Activated naive CD8-positive, alpha-beta T cell treated with anti-CD3 and anti-CD28 coated beads, Interleukin-2, amount 50 U/mL, for 24 hours (primary cell): ENCODE measurements at regions not wholly inside any gene's neighbourhood (a gene's known extent, or its start where the extent isn't known, plus 50 kb on each side); places are given as distances from the start of the nearest gene placed in this dataset.
"Not testable (repeated sequence)": the region's sequence is repeated elsewhere in the genome, so short reads cannot be mapped to it uniquely, and the experiment has no call there.

Source experiments
- ATAC-seq: fragments of 150-1000 bp; cut with Tn5 transposase; one replicate; pipeline ENCODE4 v1.10.0; 2021
- DNase-seq: peaks from one replicate; pipeline ENCODE4 v3.0.0; 2021
- H3K27ac Mint-ChIP-seq: one replicate; pipeline ENCODE4 v1.8.0; 2021; ENCODE audit warnings: mild to moderate bottlenecking, mixed read lengths
- H3K27me3 Mint-ChIP-seq: one replicate; pipeline ENCODE4 v1.8.0; 2021; ENCODE audit warnings: mixed read lengths
- H3K36me3 Mint-ChIP-seq: one replicate; pipeline ENCODE4 v1.8.0; 2021; ENCODE audit warnings: low read depth, mixed read lengths
- H3K4me1 Mint-ChIP-seq: one replicate; pipeline ENCODE4 v1.8.0; 2021; ENCODE audit warnings: mixed read lengths
- H3K4me3 Mint-ChIP-seq: one replicate; pipeline ENCODE4 v1.8.0; 2021; ENCODE audit warnings: mild to moderate bottlenecking, moderate library complexity, mixed read lengths
- H3K9me3 Mint-ChIP-seq: one replicate; pipeline ENCODE4 v1.8.0; 2021; ENCODE audit warnings: mixed read lengths

DNA sequence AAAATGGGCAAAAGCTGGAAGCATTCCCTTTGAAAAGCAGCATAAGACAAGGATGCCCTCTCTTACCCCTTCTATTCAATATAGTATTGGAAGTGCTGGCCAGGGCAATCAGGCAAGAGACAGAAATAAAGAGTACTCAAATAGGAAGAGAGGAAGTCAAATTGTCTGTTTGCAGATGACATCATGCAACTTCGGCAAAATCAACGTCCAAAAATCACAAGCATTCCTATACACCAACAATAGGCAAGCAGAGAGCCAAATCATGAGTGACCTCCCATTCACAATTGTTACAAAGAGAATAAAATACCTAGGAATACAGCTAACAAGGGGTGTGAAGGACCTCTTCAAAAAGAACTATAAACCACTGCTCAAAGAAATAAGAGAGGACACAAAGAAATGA is 192.0 kb upstream of the FBN2 start:
- H3K36me3 Mint-ChIP-seq, H3K4me3 Mint-ChIP-seq, H3K4me1 Mint-ChIP-seq, DNase-seq, H3K27ac Mint-ChIP-seq, H3K9me3 Mint-ChIP-seq, H3K27me3 Mint-ChIP-seq, ATAC-seq: not testable (repeated sequence)

DNA sequence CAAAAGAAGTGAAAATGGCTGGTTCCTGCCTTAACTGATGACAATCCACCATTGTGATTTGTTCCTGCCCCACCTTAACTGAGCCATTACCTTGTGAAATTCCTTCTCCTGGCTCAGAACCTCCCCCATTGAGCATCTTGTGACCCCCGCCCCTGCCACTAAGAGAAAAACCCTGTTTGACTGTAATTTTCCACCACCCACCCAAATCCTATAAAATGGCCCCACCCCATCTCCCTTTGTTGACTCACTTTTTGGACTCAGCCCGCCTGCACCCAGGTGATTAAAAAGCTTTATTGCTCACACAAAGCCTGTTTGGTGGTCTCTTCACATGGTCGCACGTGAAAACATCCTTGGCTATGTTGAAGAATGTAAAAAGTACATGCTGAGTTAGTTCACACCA is 197.6 kb upstream of the FBN2 start:
- not testable (repeated sequence) for H3K36me3 Mint-ChIP-seq, ATAC-seq, H3K9me3 Mint-ChIP-seq, H3K27ac Mint-ChIP-seq, H3K27me3 Mint-ChIP-seq, H3K4me3 Mint-ChIP-seq, DNase-seq, H3K4me1 Mint-ChIP-seq

DNA sequence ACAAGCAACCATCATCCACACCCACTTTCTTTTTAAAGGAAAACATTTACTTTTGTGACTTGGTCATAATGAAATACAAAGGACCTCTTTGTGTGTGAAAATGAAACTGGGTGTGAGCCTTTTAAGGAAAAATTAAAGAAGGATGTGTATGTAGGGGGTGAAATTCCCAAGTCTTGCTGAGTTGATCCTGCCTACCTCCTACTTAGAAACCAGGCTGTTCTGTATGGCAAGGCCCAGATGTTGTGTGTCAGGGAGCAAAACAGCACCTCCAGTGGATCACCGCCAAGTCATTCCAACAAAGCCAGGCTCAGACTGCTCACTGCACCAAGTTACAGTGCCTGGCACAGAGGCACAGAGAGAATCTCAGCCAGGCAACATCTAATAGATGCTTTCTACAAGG is 198.5 kb upstream of the FBN2 start:
- ATAC-seq (no peak), DNase-seq (no peak)
- no peak overlapping the region for H3K4me3 Mint-ChIP-seq
- no peaks in the 10 kb centered on the region for H3K27me3 Mint-ChIP-seq
- H3K4me1 Mint-ChIP-seq = no peaks in the 10 kb centered on the region
- H3K9me3 Mint-ChIP-seq = no peaks in the 10 kb centered on the region
- no peaks in the 10 kb centered on the region for H3K36me3 Mint-ChIP-seq
- H3K27ac Mint-ChIP-seq = no peak overlapping the region

DNA sequence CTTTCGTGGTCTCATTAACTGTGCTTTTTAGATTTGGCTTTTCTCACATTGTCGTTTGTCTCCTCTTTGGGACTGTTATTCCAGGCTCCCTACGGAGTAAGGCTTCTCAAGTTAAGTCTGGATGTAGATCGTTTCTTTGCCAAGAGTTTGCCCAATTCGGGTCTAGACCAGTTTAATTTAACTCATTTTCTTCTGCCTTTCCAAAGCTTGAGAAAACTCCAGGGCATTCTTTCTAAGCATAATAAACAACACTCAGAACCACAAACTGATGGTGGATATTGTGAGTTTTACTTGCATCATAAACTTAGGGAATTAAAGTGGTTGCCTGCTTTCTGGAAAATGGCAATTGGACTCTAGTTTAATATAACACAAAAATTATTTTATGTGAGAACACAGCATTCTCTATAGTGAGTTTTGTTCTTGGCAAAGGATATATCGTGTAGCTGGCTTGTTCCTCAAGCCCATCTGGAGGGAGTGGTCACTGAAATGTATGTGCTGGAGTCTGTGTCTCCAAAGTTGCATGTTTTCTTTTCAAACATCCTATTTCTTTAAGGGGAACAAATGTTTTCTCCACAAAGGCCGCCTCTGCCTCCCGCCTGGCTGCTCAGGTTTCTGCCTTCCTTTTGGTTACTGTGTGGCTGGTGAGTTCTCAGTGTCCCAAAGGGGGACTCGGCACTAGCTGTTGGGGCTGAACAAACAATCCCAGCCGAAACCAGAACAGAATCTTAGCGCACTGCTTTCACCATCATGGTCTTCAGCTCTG is 211.3 kb upstream of the FBN2 start:
- ATAC-seq = no peak
- Mint-ChIP-seq H3K27ac (no peak overlapping the region), H3K27me3 (no peaks in the 10 kb centered on the region), H3K9me3 (no peaks in the 10 kb centered on the region), H3K36me3 (no peaks in the 10 kb centered on the region), H3K4me1 (no peaks in the 10 kb centered on the region), H3K4me3 (no peak overlapping the region)
- DNase-seq = no peak

DNA sequence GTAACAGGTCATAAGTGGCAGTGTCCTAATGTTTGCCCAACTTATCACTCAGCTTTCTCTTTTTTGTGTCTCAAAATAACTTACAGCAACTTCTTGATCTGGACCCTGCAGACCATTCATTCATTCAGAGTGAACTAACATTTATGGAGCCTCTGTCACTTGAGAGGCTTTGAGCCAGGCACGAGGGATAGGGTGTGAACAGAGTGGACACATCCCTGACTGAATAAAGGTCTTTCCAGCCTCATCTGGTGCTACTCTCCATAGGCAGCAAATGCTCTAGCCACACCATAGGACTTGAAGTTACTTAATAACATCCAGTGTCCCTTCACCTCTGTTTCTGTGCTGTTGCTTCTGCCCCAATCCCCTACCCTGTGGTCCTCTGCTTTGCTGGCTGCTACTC is 212.1 kb upstream of the FBN2 start:
- no peak for DNase-seq
- ATAC-seq = no peak
- no peaks in the 10 kb centered on the region for H3K36me3 Mint-ChIP-seq
- H3K4me1 Mint-ChIP-seq = no peaks in the 10 kb centered on the region
- H3K9me3 Mint-ChIP-seq = no peaks in the 10 kb centered on the region
- no peak overlapping the region for H3K27ac Mint-ChIP-seq
- H3K27me3 Mint-ChIP-seq = no peaks in the 10 kb centered on the region
- H3K4me3 Mint-ChIP-seq = no peak overlapping the region

DNA sequence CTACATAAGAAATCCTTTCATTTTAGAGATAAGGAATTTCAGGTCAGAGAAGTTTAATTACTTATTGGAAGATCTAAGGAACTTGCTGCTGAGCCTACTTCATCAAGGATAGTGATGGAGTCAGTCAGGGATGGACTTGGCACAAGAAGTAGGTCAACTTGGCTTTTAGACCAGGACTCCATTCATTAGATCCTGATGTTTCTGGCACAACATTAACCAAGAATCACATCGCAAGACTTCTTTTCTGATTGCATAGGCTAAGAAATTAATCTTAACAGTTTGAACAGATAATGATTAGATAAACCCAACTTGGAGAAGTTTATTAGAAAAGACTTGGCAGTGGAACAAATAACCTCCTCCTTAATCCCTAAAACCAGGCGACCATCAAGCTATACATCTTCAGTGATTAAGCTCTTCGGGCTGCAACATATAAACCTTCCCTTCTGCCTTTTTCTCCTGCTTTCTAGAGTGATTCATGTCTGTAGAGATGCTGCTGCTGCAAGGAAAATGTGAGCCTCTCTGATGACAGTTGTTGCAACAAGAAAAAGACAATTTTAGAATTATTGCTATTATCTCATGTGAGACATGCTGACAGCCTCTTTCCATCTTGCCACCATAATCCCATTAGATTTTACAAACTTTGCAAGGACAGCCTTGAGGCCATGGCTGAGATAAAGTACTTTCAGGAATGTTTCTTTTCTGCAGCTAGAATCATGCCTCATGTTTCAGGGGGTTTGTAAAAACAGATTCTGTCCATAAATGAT is 207.9 kb upstream of the SLC27A6 start:
- ATAC-seq = no peak
- H3K36me3 Mint-ChIP-seq = no peaks in the 10 kb centered on the region
- no peak for DNase-seq
- H3K27ac Mint-ChIP-seq = no peak overlapping the region
- no peak overlapping the region for H3K4me3 Mint-ChIP-seq
- H3K4me1 Mint-ChIP-seq = no peaks in the 10 kb centered on the region
- H3K9me3 Mint-ChIP-seq = peaks cover 4% of the 10 kb centered on the region
- H3K27me3 Mint-ChIP-seq = no peaks in the 10 kb centered on the region

DNA sequence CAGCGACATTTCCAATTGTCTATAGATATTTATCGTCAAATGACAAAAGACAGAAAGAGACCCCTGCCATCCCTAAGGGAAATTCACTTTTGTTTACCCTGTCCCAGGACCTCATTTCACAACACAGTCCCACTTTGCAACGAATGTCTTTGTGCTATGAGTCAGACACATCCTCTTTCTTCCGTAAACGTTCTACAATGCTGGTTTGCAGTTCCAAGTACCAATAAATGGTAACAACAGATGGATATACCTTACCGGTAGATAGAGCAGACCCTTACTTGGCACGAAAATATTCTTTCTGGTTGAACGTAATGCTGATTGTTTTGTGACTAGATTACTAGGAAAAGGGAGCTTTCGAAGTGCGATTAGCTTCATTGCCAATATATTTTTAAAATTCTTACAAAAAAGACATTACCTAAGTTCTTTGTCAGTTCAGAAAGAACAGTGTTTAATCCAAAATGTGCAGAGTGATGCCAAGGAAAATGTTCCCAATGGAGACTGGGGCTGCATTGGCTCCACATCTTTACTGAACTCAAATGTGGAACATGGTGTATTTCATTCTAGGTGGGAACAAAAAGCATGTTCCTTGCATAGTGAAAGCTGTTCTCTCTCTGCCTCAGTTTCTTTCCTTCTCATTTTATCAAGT is 202.5 kb upstream of the SLC27A6 start:
- H3K9me3 Mint-ChIP-seq = peaks cover 4% of the 10 kb centered on the region
- no peak for ATAC-seq
- no peak overlapping the region for H3K4me3 Mint-ChIP-seq
- no peaks in the 10 kb centered on the region for H3K4me1 Mint-ChIP-seq
- no peaks in the 10 kb centered on the region for H3K27me3 Mint-ChIP-seq
- no peak overlapping the region for H3K27ac Mint-ChIP-seq
- no peaks in the 10 kb centered on the region for H3K36me3 Mint-ChIP-seq
- no peak for DNase-seq

DNA sequence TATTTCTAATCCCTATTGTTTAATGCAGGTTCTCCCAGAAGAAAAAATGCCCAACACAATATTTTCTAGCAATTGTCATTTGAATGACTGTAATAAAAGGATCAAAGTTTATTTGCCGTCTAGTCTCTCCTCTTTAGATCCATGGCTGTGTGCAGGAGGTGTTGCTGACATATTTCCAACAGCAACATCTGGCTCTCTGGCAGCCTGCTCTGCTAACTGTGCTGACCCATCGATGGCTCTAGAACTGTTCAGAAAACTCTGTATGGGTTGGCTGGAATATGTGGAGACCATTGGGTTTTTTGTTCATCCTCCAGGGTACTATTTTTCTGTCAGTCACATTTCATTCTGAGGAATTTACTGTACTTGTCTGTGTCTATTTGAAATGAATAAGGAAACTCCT is 202.0 kb upstream of the SLC27A6 start:
- H3K27ac Mint-ChIP-seq = no peak overlapping the region
- H3K27me3 Mint-ChIP-seq = no peaks in the 10 kb centered on the region
- H3K36me3 Mint-ChIP-seq = no peaks in the 10 kb centered on the region
- peaks cover 4% of the 10 kb centered on the region for H3K9me3 Mint-ChIP-seq
- ATAC-seq (no peak), DNase-seq (no peak)
- H3K4me1 Mint-ChIP-seq = no peaks in the 10 kb centered on the region
- H3K4me3 Mint-ChIP-seq = no peak overlapping the region

DNA sequence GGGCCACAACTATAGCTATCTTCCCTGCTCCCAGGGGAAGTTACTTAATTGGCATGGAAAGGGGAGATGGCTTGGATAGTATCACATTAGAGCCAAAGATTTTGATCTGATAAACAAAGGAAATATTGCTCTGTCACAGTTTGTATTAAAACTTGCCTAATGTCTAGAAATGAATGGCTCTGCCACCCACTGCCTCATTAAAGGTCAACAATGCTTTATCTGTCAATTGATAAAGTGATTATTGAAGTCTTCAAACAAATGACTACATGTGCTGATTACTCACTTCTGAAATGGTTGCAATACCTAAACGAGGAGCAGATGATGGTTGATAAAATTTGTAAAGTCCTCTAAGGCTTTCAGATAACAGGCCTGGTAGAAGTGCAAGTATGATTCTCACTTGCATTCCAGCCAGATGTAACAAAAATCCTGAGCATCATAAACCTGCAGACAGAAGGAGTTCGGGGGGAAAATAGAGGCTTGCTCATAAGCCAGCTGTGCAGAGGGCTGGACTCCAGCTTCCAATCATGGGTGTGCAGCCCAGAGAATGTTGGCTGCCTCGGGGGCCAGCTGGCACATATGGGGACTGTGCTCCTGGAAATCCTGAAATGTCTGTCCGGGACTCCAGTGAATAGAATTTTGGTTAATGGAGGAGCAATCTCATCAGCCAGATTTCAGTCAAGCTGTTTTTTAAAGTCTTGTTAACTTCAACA is 200.5 kb upstream of the SLC27A6 start:
- no peak for ATAC-seq
- H3K4me1 Mint-ChIP-seq = no peaks in the 10 kb centered on the region

DNA sequence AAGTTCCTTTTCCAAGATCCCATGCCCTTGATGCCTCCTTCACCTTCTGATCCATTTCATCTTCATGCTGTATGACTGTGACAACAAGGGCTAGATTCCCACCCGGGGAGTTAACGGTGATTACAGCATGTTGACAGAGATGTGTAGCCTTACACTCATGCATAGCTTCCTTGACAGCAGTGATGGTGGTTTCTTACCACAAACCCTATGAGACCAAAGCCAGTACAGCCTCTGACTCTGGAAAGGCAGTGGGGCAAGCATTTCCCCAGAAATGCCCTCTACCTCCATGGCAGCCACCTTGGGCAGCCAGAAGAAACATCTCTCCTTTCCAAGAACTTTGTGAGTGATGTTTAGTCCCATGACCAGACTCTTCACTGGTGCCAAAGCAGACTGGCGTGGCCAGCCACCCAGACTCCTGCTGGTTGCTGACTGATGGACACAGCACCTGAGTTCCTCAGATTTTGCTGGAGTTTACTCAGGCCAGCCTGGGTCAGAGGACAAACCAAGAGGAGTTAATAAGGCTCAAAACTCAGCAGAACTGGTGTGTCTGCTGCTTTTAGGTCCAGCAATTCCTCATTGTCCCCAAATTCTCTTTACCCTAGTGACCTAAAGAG is 199.7 kb upstream of the SLC27A6 start:
- Mint-ChIP-seq H3K9me3 (no peaks in the 10 kb centered on the region), H3K4me3 (no peak overlapping the region), H3K27ac (no peak overlapping the region), H3K27me3 (no peaks in the 10 kb centered on the region), H3K4me1 (no peaks in the 10 kb centered on the region), H3K36me3 (no peaks in the 10 kb centered on the region)
- ATAC-seq = no peak
- no peak for DNase-seq

More for the DNA sequence above, 200.5 kb upstream of the SLC27A6 start:
- H3K27ac Mint-ChIP-seq = no peak overlapping the region
- H3K9me3 Mint-ChIP-seq = peaks cover 4% of the 10 kb centered on the region
- no peaks in the 10 kb centered on the region for H3K36me3 Mint-ChIP-seq
- H3K27me3 Mint-ChIP-seq = no peaks in the 10 kb centered on the region
- DNase-seq = no peak
- H3K4me3 Mint-ChIP-seq = no peak overlapping the region

DNA sequence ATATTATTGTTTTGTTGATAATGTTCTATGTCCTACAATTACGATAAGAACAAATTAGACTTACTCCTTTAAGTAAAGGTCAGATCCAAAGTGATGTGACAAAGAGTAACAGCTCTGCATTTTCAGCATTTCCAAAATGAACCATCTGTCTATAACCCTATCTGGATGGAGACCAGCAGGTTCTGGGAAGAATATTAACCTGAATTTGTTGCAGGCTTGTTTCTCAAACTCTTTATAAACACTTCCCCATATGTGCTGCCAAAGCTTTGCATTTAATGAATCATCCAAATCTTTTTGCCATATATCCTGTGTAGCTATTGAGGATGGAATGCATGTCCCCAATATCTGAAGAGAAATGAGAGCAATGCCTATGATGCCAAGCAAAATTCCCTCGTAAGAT is 198.9 kb upstream of the SLC27A6 start:
- H3K27ac Mint-ChIP-seq = no peak overlapping the region
- ATAC-seq = no peak

DNA sequence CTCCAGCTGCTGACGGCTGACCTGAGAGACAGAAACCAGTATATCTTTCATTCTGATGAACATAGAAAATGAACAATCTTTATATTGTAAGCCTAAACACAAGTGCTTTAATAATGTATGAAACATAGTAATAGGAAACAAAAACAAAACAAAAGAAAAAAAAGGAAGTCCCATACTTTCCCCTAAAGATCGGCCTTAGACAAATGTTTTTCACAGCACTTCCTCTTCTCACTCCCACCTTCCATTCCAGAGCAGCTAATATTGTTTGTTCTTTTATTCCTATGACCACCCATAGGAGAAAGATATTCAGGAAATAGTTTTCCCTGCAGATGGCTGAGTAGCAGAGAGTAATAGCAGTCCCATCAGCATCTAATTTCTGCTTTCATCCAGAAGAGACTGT is 194.4 kb upstream of the SLC27A6 start:
- H3K27me3 Mint-ChIP-seq = no peaks in the 10 kb centered on the region
- H3K4me3 Mint-ChIP-seq = no peak overlapping the region
- no peaks in the 10 kb centered on the region for H3K36me3 Mint-ChIP-seq
- no peak overlapping the region for H3K27ac Mint-ChIP-seq
- DNase-seq = no peak
- ATAC-seq = no peak
- no peaks in the 10 kb centered on the region for H3K4me1 Mint-ChIP-seq
- no peaks in the 10 kb centered on the region for H3K9me3 Mint-ChIP-seq

More for the DNA sequence above, 198.9 kb upstream of the SLC27A6 start:
- no peak for DNase-seq
- Mint-ChIP-seq H3K4me3 (no peak overlapping the region), H3K9me3 (no peaks in the 10 kb centered on the region), H3K27me3 (no peaks in the 10 kb centered on the region), H3K36me3 (no peaks in the 10 kb centered on the region), H3K4me1 (no peaks in the 10 kb centered on the region)

DNA sequence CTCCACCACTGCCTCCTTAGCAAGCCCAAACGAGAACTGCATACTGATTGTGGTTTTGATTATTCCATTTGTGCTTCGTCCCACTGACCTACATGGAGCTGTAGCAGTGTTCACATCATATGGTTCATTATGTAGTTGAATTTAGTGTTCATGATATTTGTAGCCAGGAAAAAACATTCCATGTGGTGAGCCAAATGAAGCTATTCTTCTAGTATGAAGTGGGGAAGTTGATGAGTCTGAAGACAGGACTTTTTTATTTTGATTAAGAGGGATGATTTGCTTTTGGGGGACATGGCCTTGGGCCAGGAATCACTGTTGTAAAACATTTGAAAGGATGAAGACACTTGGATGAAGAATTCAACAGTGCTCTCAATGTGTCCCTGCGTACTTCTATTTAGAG is 192.9 kb upstream of the SLC27A6 start:
- H3K27ac Mint-ChIP-seq = no peak overlapping the region
- H3K4me1 Mint-ChIP-seq = peaks cover 7% of the 10 kb centered on the region
- H3K4me3 Mint-ChIP-seq = no peak overlapping the region
- no peaks in the 10 kb centered on the region for H3K27me3 Mint-ChIP-seq
- DNase-seq = no peak
- no peaks in the 10 kb centered on the region for H3K36me3 Mint-ChIP-seq
- H3K9me3 Mint-ChIP-seq = no peaks in the 10 kb centered on the region
- ATAC-seq = no peak

DNA sequence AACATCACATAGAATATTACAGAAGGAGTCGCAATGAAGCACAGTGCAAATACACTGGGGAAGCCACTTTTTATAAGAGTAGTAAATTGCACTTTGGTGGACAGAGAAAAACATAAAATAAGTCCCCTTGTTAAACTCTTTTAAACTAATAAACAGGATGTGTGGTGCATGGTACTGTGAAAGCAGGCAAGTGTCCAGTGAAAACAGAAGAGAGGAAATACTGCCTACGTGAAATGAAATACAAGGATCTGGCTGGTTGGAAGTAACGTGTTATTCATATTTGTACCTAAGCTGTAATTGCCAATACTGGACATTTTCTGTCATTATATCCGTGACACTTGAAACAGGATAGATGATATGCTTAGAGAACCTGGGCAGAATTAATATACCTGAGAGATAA is 191.9 kb upstream of the SLC27A6 start:
- no peaks in the 10 kb centered on the region for H3K9me3 Mint-ChIP-seq
- no peaks in the 10 kb centered on the region for H3K36me3 Mint-ChIP-seq
- H3K4me1 Mint-ChIP-seq = peaks cover 7% of the 10 kb centered on the region
- no peaks in the 10 kb centered on the region for H3K27me3 Mint-ChIP-seq
- no peak overlapping the region for H3K27ac Mint-ChIP-seq
- H3K4me3 Mint-ChIP-seq = no peak overlapping the region
- no peak for ATAC-seq
- DNase-seq = no peak
